ENCODE measurements at regions not wholly inside any gene's neighbourhood (a gene's known extent, or its start where the extent isn't known, plus 50 kb on each side); places are given as distances from the start of the nearest gene placed in this dataset.
"Not testable (repeated sequence)": the region's sequence is repeated elsewhere in the genome, so short reads cannot be mapped to it uniquely, and the experiment has no call there.

GRCh38 chr1:91605566-91605965, 104.9 kb downstream of the CDC7 start:
- intact Hi-C loops (cut with DNase I) = no loop called here

GRCh38 chr1:91606546-91607078, 106.0 kb downstream of the CDC7 start:
- DNase-seq = no peak
- WGBS, 2 donors = 94 to 97% methylated on average over 7 of the region's 7 CpGs
- TF ChIP-seq CTCF (IDR thresholded peaks at IDR 0.05) (no peak), POLR2A (IDR thresholded peaks at IDR 0.05) (no peak)

More at GRCh38 chr1:91605566-91605965, 104.9 kb downstream of the CDC7 start:
- DNase-seq = no peak
- H3K9me3 ChIP-seq = no peaks in the 10 kb centered on the region
- 63 to 69% methylated on average over 3 of the region's 3 CpGs for WGBS, 2 donors
- TF ChIP-seq CTCF (IDR thresholded peaks at IDR 0.05) = no peak
- no peak for TF ChIP-seq POLR2A (IDR thresholded peaks at IDR 0.05)
- no peak overlapping the region for H3K27ac ChIP-seq
- no peaks in the 10 kb centered on the region for H3K27me3 ChIP-seq
- H3K4me3 ChIP-seq (replicated peaks in 1 of 3) = no peak overlapping the region
- peaks cover 12% of the 10 kb centered on the region in 2 donors for H3K4me1 ChIP-seq
- no peaks in the 10 kb centered on the region for H3K36me3 ChIP-seq

GRCh38 chr1:91607686-91608085, 107.0 kb downstream of the CDC7 start:
- intact Hi-C loops (cut with DNase I); H3K4me3 ChIP-seq (replicated peaks in 1 of 3); H3K4me1 ChIP-seq; H3K9me3 ChIP-seq; DNase-seq; H3K27ac ChIP-seq; H3K27me3 ChIP-seq; H3K36me3 ChIP-seq: not testable (repeated sequence)
- 89% methylated on average over 3 of the region's 3 CpGs for WGBS, 2 donors

More at GRCh38 chr1:91606546-91607078, 106.0 kb downstream of the CDC7 start:
- Histone ChIP-seq H3K9me3 (no peaks in the 10 kb centered on the region), H3K27me3 (no peaks in the 10 kb centered on the region), H3K36me3 (no peaks in the 10 kb centered on the region), H3K4me1 (peaks cover 9 to 12% of the 10 kb centered on the region in 2 donors), H3K4me3 (replicated peaks in 1 of 3) (no peak overlapping the region), H3K27ac (no peak overlapping the region)
- intact Hi-C loops (cut with DNase I) = no loop called here

- WGBS, 2 donors = 89 to 91% methylated on average over 5 of the region's 5 CpGs
- no peaks in the 10 kb centered on the region for H3K36me3 ChIP-seq
- no peak overlapping the region for H3K4me3 ChIP-seq (replicated peaks in 1 of 3)
- DNase-seq = no peak
- H3K9me3 ChIP-seq = no peaks in the 10 kb centered on the region
- TF ChIP-seq POLR2A (IDR thresholded peaks at IDR 0.05) (no peak), CTCF (IDR thresholded peaks at IDR 0.05) (no peak)
- H3K27me3 ChIP-seq = no peaks in the 10 kb centered on the region
- peaks cover 0 to 1% of the 10 kb centered on the region in 2 donors for H3K4me1 ChIP-seq
- H3K27ac ChIP-seq = no peak overlapping the region
- intact Hi-C loops (cut with DNase I) = no loop called here
Observed at GRCh38 chr1:91608876-91609275, 108.2 kb downstream of the CDC7 start.

- TF ChIP-seq CTCF (IDR thresholded peaks at IDR 0.05) (no peak), POLR2A (IDR thresholded peaks at IDR 0.05) (no peak)
- Histone ChIP-seq H3K4me3 (replicated peaks in 1 of 3) (no peak overlapping the region), H3K36me3 (no peaks in the 10 kb centered on the region), H3K4me1 (no peaks in the 10 kb centered on the region), H3K9me3 (no peaks in the 10 kb centered on the region), H3K27ac (no peak overlapping the region), H3K27me3 (no peaks in the 10 kb centered on the region)
- no peak for DNase-seq
- WGBS, 2 donors = 80 to 94% methylated on average over 5 of the region's 5 CpGs
- intact Hi-C loops (cut with DNase I) = no loop called here
Observed at GRCh38 chr1:91609551-91609950, 108.9 kb downstream of the CDC7 start.

GRCh38 chr1:91610102-91610501, 109.5 kb downstream of the CDC7 start:
- H3K27ac ChIP-seq = no peak overlapping the region
- DNase-seq = no peak
- 96 to 97% methylated on average over 2 of the region's 2 CpGs for WGBS, 2 donors
- no peaks in the 10 kb centered on the region for H3K27me3 ChIP-seq
- no peak overlapping the region for H3K4me3 ChIP-seq (replicated peaks in 1 of 3)
- intact Hi-C loops (cut with DNase I) = no loop called here
- H3K9me3 ChIP-seq = no peaks in the 10 kb centered on the region
- TF ChIP-seq POLR2A (IDR thresholded peaks at IDR 0.05) (no peak), CTCF (IDR thresholded peaks at IDR 0.05) (no peak)
- H3K4me1 ChIP-seq = no peaks in the 10 kb centered on the region
- no peaks in the 10 kb centered on the region for H3K36me3 ChIP-seq
